ENCODE measurements at regions not wholly inside any gene's neighbourhood (a gene's known extent, or its start where the extent isn't known, plus 50 kb on each side); places are given as distances from the start of the nearest gene placed in this dataset.

- no peak for TF ChIP-seq CTCF (IDR thresholded peaks at IDR 0.05)
These were observed 250.4 kb upstream of the IRX1 start for GRCh38 chr5:3345195-3345594.

GRCh38 chr5:3344671-3345070 lies 251.0 kb upstream of the IRX1 start:
- TF ChIP-seq CTCF (IDR thresholded peaks at IDR 0.05), result no peak

- no peak for TF ChIP-seq CTCF (IDR thresholded peaks at IDR 0.05)
These were observed 251.7 kb upstream of the IRX1 start for GRCh38 chr5:3343911-3344310.

- no peak for TF ChIP-seq CTCF (IDR thresholded peaks at IDR 0.05)
These were observed 252.4 kb upstream of the IRX1 start for GRCh38 chr5:3343211-3343610.

GRCh38 chr5:3342271-3343100 lies 253.1 kb upstream of the IRX1 start:
- no peak for TF ChIP-seq CTCF (IDR thresholded peaks at IDR 0.05)

GRCh38 chr5:3341446-3342240 lies 254.0 kb upstream of the IRX1 start:
- no peak for TF ChIP-seq CTCF (IDR thresholded peaks at IDR 0.05)

- no peak for TF ChIP-seq CTCF (IDR thresholded peaks at IDR 0.05)
These were observed 255.2 kb upstream of the IRX1 start for GRCh38 chr5:3340471-3340870.

Measured in LNCAP (cell line).